K562 (cell line): ENCODE measurements at regions not wholly inside any gene's neighbourhood (a gene's known extent, or its start where the extent isn't known, plus 50 kb on each side); places are given as distances from the start of the nearest gene placed in this dataset.

ENCODE experiments used
- TAF1 ChIP-seq: IDR thresholded peaks from 2 replicates; pipeline ENCODE4 v1.6.1; 2011; ENCODE audit warnings: mild to moderate bottlenecking, low read length, moderate library complexity; ENCODE audit not compliant: insufficient read depth, control insufficient read depth, severe bottlenecking; ENCODE audit errors: extremely low read depth
- ZNF3 ChIP-seq: fragments of 250-450 bp; sonication (Bioruptor Pico); IDR thresholded peaks from 2 replicates; pipeline ENCODE4 v1.5.0; 2021; ENCODE audit warnings: mild to moderate bottlenecking, moderate library complexity

GRCh38 chr4:10316851-10317250, 140.4 kb downstream of the ZNF518B start:
- TF ChIP-seq TAF1 (no peak), ZNF3 (CRISPR knock-in tag) (no peak)
